ENCODE measurements at regions not wholly inside any gene's neighbourhood (a gene's known extent, or its start where the extent isn't known, plus 50 kb on each side); places are given as distances from the start of the nearest gene placed in this dataset.

GRCh38 chr11:110766316-110766715 is 54.1 kb upstream of the ARHGAP20 start:
- no peak for DNase-seq

- no peak for DNase-seq
These were observed 52.2 kb upstream of the ARHGAP20 start for GRCh38 chr11:110764485-110764884.

- no peak for DNase-seq
These were observed 51.2 kb upstream of the ARHGAP20 start for GRCh38 chr11:110763249-110764011.

- DNase-seq = no peak
These were observed 50.4 kb upstream of the ARHGAP20 start for GRCh38 chr11:110762590-110762989.

Measured in NCI-H345 (cell line).